ENCODE measurements at regions not wholly inside any gene's neighbourhood (a gene's known extent, or its start where the extent isn't known, plus 50 kb on each side); places are given as distances from the start of the nearest gene placed in this dataset.

GRCh38 chr21:19286876-19287275 is 883.3 kb upstream of the TMPRSS15 start:
- no peak for TF ChIP-seq CTCF (IDR thresholded peaks at IDR 0.05)
- TF ChIP-seq REST (IDR thresholded peaks at IDR 0.05; ENCODE audit: insufficient read depth in 1 of 2, low read depth in 2 of 2, low read length in 1 of 2) = no peak
- TF ChIP-seq SIN3A (IDR thresholded peaks at IDR 0.05; ENCODE audit: borderline replicate concordance, insufficient read depth, low read depth, low read length) = no peak
- no peak for TF ChIP-seq POLR2AphosphoS5 (IDR thresholded peaks at IDR 0.05; ENCODE audit: low read depth, low read length)
